UCSD-AML1 (cell line): ENCODE measurements at regions not wholly inside any gene's neighbourhood (a gene's known extent, or its start where the extent isn't known, plus 50 kb on each side); places are given as distances from the start of the nearest gene placed in this dataset.
"Not testable (repeated sequence)": the region's sequence is repeated elsewhere in the genome, so short reads cannot be mapped to it uniquely, and the experiment has no call there.

Experiments
- DNase-seq: peaks from one replicate; lab custom pipeline; 2025; ENCODE audit not compliant: unreplicated experiment; lab: John Stamatoyannopoulos, UW

DNA sequence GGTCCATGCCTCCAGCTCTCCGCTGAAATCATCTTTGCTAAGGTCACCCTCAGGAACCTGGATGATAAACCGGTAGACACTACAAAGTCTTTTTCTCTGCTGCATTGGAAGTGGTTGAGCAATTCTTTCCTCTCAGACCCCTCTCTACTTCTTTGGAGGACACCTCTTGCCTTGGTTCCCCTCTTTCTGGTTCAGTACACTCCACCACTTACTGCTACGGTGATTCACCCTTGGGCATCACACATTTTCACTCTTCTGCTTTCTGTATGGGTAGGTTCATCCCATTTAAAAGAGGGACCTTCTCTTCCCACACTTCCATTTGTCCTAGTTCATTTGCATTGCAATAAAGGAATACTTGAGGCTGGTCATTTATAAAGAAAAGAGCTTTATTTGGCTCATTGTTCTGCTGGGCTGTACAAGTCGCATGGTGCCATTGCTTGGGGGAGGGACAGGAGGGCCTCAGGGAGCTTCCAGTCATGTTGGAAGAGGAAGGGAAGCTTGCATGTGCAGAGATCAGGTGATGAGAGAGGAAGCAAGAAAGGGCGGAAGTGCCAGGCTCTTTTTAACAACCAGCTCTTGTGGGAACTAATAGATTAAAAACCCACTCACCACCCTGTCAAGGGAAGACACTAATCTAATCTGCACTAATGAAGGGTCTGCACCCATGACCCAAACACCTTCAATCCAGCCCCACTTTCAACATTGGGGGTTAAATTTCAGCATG, 149.7 kb upstream of the TMEM170B start:
- no peak for DNase-seq

DNA sequence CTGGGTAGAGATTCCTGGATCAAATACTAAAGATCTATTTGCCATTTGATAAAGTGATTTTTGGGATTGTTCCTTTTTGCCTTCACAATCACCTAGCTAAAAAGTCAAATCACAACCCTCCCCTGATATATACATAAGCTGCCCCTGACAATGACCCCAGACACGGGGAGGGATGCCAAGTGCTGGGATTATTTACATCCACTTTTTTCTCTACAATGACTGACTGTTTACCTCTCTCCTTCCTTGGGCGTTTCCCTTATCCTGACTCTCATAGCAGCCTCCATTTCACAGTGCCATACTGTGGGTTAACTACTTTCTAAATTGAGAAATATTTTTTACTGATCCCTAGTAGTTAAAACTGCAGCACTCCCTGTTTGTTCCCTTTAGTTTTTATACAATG, 150.8 kb upstream of the TMEM170B start:
- DNase-seq, result no peak

DNA sequence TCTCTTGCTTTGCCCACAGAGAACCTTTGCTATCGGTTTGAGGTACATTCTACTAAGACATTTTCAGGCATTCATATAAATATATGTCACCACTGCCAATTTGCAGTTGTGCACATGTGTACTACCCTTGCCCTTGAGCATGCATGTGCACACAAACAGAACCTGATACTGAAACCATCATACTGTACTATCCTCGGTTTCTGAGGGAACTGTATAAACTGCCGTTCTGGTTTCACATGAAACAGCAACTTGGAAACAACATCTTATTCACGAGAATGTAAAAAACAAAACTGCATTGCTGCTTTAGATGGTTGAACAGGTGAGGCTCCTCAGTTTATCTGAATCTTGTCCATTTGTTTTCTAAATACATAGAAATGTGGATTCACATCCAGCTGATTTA, 151.2 kb upstream of the TMEM170B start:
- no peak for DNase-seq

DNA sequence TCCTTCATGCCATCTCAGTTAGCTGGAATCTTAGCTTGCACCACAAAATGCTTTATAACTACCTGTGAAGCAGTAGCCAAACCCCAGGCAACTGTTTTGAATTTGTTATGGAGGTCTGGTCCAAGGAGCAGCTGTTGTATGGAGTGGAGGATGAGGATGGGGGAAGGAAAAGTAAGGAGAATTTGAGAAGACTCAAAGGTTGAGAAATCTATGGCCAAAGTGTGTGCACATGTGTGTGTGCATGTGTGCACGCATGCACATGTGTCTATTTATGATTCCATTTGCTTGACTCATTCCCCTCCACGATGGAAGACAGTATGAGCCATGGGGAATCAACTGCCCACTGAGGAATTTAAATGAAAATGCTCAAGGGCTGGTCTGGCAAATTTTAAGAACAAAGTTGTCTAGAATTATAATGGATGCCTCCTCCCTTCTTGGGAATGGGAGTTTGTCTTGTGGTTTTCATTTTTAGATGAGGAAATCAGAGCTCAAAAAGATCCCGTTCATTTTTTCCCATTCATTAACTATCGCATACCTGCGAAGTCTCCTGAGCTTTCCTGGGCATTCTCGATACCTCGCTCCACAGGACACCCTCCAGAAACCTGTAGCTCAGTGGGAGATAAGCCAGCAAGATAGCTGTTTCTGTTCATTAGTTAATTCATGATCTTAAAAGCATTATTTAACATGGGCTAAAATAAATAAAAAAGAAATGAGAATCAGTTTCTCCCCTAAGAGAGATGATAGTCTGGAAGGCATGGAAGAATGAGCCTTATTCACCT, 152.3 kb upstream of the NEDD9 start:
- no peak for DNase-seq

DNA sequence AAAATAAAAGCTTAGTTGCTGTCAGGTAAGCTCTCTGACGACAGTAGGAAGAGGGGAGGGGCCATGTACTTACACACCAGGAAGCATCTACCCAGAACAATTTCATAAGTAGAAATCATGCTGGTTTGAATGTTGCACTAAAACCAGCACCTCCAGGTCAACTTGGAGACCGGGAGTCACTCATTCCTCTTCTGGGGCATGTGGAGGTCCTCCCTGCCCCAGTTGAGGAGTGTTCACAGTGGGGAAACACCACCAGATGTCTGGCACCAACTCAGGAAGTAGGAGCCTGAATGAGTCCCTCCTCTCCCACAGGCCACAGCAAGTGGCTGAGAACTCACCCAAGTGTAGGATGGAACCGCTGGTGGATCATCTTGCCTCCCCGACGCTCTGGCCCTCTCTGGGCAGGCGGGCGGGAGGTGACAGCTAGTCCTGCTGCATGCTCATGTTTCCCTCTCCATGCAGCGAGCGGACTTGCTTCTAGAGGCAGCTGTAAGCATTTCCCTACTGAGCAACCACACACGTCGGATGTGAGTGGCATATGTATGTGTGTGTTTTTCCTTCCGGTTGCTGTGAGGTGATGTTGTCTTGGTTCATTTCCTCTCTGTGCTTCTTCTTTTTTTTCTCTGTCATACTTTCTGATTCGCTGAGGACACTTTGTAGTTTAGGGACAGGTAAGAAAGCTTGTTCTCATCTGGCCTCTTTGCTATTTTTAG, 149.5 kb upstream of the NEDD9 start:
- peak; percentile 83 for DNase-seq

DNA sequence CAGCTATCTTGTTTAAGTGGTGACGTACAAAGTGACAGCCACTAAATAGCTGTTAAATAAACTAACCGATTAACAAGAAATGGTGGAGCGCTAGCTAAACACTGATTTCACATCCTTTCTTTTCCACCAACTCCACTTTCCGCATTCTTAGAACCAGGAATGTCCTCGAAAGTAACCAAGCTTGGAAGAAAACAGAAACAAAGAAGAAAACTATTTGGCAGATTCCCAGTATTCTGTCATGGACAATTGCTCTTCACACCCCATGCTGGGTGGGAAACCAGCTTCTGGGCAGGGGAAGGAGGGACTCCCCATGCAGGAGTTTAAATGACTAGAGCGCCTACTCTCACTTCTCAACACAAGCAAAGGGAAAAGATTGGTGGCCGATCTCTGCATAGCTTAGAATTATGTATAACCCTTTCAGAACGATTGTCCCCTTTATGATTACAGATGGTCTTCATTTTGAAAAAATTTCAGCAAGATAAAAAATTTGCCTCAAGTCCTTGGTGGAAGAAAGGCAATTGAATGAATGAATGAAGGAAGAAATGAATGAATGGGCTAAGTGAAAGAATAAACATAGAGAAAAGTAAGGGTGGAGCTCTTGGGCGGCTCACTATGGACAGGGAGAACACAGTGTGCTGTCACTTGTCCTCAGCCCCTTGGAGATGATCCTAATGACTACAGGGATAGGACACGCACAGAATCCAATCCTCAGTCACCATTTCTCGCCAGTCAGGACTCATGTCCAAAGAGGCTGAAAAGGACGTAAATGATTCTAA, 148.7 kb upstream of the NEDD9 start:
- DNase-seq, result no peak

DNA sequence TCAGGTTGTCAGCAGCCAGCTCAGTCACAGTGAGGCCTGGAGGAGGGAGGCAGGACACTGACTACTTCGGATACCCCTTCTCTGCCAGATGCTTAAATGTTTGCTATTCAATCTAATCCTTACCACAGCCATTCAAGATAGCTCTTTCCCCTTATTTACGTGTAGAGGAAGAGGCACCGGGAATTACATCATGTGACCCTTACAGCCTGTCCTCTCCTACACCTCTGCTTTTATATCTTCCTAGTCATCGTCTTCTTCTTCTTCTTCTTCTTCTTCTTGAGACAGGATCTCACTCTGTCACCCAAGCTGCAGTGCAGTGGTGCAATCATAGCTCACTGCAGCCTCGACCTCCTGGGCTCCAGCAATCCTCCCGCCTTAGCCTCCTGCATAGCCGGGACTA, 148.1 kb upstream of the NEDD9 start:
- DNase-seq, result no peak

DNA sequence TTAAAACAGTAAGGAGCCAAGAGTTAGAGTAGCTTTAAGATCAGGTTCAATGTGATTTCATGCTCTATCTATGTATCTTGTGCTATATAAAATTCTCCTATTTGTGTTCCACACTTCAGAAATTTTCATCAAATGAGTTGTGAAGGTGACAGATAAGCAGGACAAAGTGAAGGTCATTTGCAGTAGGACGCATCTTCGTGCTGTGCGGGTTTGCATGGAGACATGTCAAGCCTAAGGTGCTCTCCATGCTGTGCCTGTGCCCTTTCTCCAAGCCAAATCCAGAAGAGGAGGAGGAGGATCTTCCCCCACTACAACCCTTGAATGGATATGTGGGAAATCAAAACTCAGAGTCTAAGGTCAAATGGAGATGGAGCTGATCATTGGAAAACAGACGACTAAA, 147.3 kb upstream of the NEDD9 start:
- DNase-seq, result no peak

DNA sequence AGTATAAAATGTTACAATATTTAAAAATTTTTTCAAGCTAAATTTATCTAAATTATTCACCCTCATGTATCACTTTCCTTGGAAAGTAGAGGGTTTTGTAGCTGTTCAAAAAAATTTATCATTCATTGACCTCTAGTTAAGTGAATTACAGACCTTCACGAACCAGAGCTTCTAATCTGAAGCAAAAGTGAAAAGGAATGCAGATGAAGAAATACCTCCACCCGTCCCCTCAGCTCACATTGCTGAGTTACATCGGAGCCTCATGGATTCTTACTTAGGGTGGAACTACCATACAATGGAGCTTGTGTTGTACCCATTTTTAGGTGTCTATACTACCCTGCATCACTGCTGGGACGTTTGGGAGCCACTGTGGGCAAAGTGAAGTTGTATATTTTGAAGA, 146.2 kb upstream of the NEDD9 start:
- DNase-seq, result no peak

DNA sequence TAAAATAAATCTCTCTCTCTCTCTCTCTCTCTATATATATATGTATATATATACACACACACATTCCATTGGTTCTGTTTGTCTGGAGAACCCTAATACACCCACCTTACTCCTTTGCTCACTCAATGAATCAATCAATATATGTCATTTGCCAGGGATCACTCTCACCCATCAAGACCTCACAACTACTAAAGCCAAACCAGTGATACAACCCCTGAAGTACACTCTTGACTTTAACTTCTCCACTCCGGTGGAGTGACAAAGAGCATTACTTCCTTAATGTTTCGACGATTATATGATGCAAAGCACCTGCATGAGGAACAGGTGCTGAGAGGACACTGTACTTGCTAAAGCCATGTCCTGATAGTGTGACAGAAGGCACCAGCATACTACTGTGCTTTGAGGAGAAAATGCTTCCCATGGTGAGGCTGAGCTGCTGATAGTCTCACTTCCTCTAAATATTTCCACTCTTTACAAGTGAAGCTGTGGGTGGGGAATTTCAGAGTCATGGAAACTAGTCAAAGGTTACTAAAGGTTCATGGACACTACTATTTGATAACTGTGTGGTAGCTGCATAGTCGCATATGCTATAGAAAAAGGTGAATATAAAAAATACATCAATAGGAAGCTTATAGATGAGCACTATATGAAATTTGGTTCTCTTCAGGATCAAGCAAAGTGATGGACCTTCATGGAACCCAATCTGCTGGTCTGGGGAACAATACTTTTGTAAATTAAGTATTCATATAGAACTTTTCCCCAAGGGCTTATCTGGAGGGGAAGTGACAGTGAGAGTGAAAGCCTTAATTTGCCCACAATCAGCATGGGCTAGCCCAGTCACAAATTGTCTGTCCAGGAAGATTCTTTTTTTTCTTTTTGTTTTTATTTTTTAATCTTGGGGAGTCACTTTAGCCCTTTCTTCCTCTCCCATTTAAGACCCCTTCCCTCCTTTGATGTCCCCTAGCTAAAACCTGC, 141.9 kb upstream of the NEDD9 start:
- no peak for DNase-seq

DNA sequence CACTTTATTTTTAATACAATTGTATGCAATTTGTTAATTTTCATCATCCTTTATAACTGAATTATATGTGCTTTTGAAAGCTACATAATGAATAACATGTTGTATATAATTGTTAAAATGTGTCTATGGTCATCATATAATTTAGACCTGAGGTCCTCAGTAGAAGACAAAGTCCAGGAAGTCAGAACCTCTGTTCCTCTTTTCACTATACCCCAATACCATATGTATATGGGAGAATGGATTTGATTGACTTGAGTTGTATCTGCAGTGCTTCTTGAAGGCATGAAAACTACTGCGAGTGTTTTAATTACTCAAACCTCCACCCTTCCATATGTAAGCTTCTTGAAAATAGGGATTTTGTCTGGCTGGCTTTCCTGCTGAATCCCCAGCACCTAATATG, 140.7 kb upstream of the NEDD9 start:
- no peak for DNase-seq

DNA sequence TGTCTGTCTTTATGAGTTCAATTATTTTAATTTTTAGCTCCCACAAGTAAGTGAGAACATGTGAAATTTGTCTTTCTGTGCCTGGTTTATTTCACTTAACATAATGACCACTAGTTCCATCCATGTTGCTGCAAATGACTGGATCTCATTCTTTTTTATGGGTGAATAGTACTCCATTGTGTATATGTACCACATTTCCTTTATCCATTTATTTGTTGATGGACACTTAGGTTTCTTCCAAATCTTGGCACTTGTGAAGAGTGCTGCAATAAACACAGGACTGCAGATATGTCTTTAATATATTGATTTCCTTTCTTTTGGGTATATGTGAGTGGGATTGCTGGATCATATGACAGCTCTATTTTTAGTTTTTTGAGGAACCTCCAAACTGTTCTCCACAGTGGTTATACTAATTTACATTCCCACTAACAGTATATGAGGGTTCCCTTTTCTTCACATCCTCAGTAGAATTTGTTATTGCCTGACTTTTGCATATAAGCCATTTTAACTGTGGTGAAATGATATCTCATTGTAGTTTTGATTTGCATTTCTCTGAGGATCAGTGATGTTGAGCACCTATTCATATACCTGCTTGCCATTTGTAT, 139.8 kb upstream of the NEDD9 start:
- not testable (repeated sequence) for DNase-seq

DNA sequence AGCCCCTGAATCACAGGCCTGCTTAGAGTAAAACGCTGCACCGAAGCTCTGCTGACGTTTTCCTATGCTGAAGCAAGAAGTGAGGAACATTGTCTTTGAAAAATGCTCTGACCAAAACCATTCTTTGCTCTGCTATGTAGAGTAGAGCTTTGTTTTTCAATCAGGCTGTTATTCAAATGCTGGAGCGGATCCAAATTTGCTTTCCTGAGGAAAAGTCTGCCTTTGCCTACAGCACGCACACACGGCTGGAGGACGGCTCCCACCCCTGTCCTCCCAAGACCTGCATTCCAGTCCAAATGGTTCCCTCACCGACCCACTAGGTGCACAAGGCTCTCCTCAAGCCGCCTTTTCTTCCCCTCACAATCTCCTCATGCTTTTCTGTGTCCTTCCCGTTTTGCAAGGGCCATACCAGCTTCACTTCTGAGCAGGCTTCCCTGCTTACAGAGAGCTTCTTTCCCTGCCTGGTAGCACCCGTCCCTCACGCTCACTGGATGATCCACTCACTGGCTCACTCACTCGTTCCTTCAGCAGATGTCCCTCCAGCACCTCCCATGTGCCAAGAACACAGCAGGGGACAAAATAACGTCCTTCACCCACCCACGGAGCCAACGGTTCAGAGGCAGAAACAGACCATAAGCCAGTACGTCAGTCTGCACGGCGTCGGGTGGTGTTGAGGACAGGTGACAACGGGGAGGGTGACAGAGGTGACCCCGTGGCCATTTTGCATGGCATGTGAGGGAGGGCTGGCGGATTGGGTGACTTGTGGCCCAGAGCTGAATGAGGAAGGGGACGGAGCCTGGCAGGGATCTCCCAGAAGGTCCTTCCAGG, 137.9 kb upstream of the NEDD9 start:
- DNase-seq, result no peak

DNA sequence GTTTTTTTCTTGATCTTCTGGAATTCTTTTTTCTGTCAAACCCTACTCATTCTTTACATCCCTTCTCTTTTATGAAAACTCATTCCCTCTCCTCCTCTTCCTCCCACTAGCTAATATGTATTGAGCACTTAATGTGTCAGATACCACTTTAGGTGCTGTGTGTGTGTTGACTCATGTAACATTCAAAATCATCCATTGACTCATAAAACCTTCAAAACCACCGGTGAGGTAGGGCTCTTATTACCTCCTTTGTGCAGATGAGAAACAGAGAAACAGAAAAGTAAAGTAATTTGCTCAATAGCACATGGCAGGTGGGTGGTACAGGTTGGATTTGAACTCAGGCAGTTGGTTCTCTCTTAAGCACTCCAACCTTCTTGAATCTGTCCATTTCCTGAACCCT, 136.3 kb upstream of the NEDD9 start:
- no peak for DNase-seq

DNA sequence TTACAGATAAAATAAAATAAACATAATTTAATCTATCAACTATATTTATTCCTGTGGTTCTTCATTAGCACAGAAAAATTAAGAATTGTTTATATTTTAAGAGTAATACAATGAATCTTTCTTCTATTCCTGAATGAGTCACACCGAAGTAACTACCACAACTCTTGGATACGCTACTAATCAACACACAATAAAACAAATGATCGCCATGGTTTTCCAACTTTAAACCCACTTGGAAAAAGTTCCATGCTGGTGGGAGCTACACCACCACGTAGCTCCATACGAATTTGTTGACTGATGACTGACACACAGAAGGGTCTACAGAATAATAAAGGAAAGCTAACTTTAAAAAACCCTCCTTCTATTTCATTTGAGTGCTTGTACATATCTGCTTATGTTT, 135.8 kb upstream of the NEDD9 start:
- DNase-seq, result no peak

DNA sequence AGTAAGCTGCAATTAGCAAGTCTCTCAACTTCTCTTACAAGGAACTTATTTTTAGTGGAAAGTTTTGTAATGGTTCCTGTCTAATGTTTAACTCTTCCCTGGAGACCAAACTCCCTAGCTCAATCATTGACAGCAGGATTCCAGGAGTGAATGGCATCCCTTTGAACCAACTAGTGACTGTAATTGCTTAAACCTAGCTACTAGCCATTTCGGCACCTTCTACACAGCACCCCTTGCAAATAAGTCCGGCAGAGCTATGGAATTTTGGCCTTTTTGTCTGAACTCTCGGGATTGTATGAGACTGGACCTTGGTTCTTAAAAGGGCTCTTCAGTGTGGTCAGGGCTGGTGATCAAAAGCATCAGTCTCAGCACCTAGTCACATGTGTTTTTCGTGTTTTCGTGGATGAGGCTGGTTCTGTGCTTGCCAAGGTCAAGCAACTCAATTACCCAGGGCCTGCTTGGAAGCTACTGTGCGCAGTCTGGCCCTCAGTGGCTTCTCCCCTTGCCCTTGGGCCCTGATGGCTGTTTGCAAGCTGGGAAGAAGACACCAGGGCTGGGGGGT, 135.3 kb upstream of the NEDD9 start:
- DNase-seq, result no peak

DNA sequence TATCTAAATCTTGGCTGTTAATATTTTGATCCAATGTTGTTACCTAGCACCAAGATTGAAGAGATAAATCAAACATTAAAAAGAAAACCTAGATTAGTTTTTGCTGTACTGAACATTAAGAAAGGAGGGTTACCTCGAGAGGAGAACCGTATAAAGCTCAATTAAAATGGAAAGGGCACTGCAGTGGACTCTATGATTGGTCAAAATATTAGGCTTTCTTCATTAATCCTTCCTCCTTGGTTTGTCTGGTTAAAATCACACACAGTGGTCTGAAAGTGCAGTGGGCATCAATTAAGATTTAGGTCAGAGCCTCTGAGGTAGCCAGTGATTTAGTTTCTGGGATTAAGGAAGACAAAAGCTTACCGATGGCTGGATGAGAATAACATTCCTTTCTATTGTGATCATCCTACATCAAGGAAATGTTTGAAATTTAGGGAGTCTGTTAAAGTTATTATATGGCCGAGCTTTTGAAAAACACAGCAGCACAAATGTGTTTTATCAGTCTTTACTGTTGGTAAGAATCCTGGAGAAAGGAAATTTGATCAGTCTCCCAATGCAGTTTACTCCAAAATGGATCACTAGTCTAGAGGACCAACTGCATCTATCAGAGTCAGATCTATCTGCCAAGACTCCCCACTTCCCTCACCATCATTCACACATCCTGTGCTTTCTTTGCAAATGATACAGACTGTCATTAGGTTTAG, 134.6 kb upstream of the NEDD9 start:
- DNase-seq, result no peak
